ENCODE measurements at regions not wholly inside any gene's neighbourhood (a gene's known extent, or its start where the extent isn't known, plus 50 kb on each side); places are given as distances from the start of the nearest gene placed in this dataset.

- Histone ChIP-seq H2AFZ (ENCODE audit: low read depth, low read length, severe bottlenecking) (no peak overlapping the region), H4K20me1 (ENCODE audit: low read depth, low read length) (no peaks in the 10 kb centered on the region), H3K79me2 (ENCODE audit: insufficient read depth, low read length) (no peaks in the 10 kb centered on the region), H3K36me3 (ENCODE audit: low read length) (no peaks in the 10 kb centered on the region), H3K4me2 (ENCODE audit: low read depth, low read length, poor library complexity, severe bottlenecking) (no peak overlapping the region), H3K4me3 (ENCODE audit: insufficient read depth, low read length, poor library complexity, severe bottlenecking) (no peak overlapping the region), H3K9me2 (replicated peaks; ENCODE audit: insufficient read depth, low read length) (no peaks in the 10 kb centered on the region), H3K9ac (ENCODE audit: low read length) (no peak overlapping the region), H3K27ac (ENCODE audit: low read depth, low read length) (no peak overlapping the region), H3K9me3 (ENCODE audit: insufficient read depth, low read length) (no peaks in the 10 kb centered on the region), H3F3A (ENCODE audit: insufficient read depth) (no peaks in the 10 kb centered on the region), H3K27me3 (ENCODE audit: low read length) (no peaks in the 10 kb centered on the region)
- TF ChIP-seq, protein P1, sequence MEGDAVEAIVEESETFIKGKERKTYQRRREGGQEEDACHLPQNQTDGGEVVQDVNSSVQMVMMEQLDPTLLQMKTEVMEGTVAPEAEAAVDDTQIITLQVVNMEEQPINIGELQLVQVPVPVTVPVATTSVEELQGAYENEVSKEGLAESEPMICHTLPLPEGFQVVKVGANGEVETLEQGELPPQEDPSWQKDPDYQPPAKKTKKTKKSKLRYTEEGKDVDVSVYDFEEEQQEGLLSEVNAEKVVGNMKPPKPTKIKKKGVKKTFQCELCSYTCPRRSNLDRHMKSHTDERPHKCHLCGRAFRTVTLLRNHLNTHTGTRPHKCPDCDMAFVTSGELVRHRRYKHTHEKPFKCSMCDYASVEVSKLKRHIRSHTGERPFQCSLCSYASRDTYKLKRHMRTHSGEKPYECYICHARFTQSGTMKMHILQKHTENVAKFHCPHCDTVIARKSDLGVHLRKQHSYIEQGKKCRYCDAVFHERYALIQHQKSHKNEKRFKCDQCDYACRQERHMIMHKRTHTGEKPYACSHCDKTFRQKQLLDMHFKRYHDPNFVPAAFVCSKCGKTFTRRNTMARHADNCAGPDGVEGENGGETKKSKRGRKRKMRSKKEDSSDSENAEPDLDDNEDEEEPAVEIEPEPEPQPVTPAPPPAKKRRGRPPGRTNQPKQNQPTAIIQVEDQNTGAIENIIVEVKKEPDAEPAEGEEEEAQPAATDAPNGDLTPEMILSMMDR (IDR thresholded peaks at IDR 0.05; ENCODE audit: insufficient read depth, low read length, poor library complexity, severe bottlenecking) = no peak
- TF ChIP-seq EZH2phosphoT487 (conservative IDR thresholded peaks at IDR 0.05; ENCODE audit: low read length) = no peak
These were observed 145.3 kb upstream of the ADAMTS5 start for GRCh38 chr21:27112186-27112585.

DNA sequence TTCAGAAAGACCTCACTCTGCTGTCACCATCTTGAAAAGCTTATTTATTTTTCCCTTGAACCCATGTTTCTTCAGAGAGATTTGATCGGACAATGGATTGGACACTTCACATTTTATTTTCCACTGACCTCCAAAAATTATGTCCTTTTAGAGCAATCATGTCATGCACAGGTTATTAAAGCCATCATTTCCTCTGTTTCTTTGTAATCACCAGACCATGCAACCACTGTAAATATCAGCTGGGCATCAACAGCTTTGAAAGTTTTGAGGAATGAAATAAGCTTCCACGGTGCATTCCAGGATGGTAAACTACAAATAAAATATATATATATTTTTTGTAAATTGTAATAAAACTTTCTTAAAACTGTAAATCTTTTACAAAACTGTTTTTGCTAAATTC, 144.1 kb upstream of the ADAMTS5 start:
- Histone ChIP-seq H3K9me2 (replicated peaks; ENCODE audit: insufficient read depth, low read length) (no peaks in the 10 kb centered on the region), H2AFZ (ENCODE audit: low read depth, low read length, severe bottlenecking) (no peak overlapping the region), H3K9me3 (ENCODE audit: insufficient read depth, low read length) (no peaks in the 10 kb centered on the region), H3K4me2 (ENCODE audit: low read depth, low read length, poor library complexity, severe bottlenecking) (no peak overlapping the region), H3K4me3 (ENCODE audit: insufficient read depth, low read length, poor library complexity, severe bottlenecking) (no peak overlapping the region), H3K36me3 (ENCODE audit: low read length) (no peaks in the 10 kb centered on the region), H3K27ac (ENCODE audit: low read depth, low read length) (no peak overlapping the region), H3K27me3 (ENCODE audit: low read length) (no peaks in the 10 kb centered on the region), H3F3A (ENCODE audit: insufficient read depth) (no peaks in the 10 kb centered on the region), H3K79me2 (ENCODE audit: insufficient read depth, low read length) (no peaks in the 10 kb centered on the region), H4K20me1 (ENCODE audit: low read depth, low read length) (no peaks in the 10 kb centered on the region), H3K9ac (ENCODE audit: low read length) (no peak overlapping the region)
- no peak for TF ChIP-seq EZH2phosphoT487 (conservative IDR thresholded peaks at IDR 0.05; ENCODE audit: low read length)
- TF ChIP-seq, protein P1 (IDR thresholded peaks at IDR 0.05; ENCODE audit: insufficient read depth, low read length, poor library complexity, severe bottlenecking) = no peak

DNA sequence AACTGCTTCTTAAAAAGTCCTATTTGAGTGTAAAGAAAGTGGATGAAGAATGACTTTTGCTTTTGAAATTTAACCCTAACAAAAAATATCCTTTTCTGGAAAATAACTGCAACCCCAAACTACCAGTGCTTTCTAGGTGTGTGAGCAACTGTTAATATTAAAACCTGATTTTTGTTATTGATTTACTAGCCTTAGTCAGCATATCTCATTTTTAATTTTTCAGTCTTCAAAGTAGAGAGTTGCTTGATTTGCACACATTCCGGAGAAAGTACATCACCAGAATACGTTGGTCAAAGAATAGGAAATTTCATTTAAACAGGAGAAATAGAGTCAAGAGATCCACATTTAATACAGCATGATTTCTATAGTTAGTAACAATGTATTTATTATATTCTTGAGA, 141.8 kb upstream of the ADAMTS5 start:
- no peak overlapping the region for H3K4me3 ChIP-seq (ENCODE audit: insufficient read depth, low read length, poor library complexity, severe bottlenecking)
- H3F3A ChIP-seq (ENCODE audit: insufficient read depth) = no peaks in the 10 kb centered on the region
- H3K79me2 ChIP-seq (ENCODE audit: insufficient read depth, low read length) = no peaks in the 10 kb centered on the region
- H3K27ac ChIP-seq (ENCODE audit: low read depth, low read length) = no peak overlapping the region
- no peak overlapping the region for H3K4me2 ChIP-seq (ENCODE audit: low read depth, low read length, poor library complexity, severe bottlenecking)
- no peaks in the 10 kb centered on the region for H4K20me1 ChIP-seq (ENCODE audit: low read depth, low read length)
- no peaks in the 10 kb centered on the region for H3K9me3 ChIP-seq (ENCODE audit: insufficient read depth, low read length)
- no peaks in the 10 kb centered on the region for H3K9me2 ChIP-seq (replicated peaks; ENCODE audit: insufficient read depth, low read length)
- no peak overlapping the region for H2AFZ ChIP-seq (ENCODE audit: low read depth, low read length, severe bottlenecking)
- H3K9ac ChIP-seq (ENCODE audit: low read length) = no peak overlapping the region
- no peaks in the 10 kb centered on the region for H3K27me3 ChIP-seq (ENCODE audit: low read length)
- H3K36me3 ChIP-seq (ENCODE audit: low read length) = no peaks in the 10 kb centered on the region
- no peak for TF ChIP-seq EZH2phosphoT487 (conservative IDR thresholded peaks at IDR 0.05; ENCODE audit: low read length)
- TF ChIP-seq, protein P1 (IDR thresholded peaks at IDR 0.05; ENCODE audit: insufficient read depth, low read length, poor library complexity, severe bottlenecking) = no peak
